ENCODE measurements at regions not wholly inside any gene's neighbourhood (a gene's known extent, or its start where the extent isn't known, plus 50 kb on each side); places are given as distances from the start of the nearest gene placed in this dataset.
A peak's percentile ranks its signal among the peaks of the same experiment; 100 is the strongest.

DNA sequence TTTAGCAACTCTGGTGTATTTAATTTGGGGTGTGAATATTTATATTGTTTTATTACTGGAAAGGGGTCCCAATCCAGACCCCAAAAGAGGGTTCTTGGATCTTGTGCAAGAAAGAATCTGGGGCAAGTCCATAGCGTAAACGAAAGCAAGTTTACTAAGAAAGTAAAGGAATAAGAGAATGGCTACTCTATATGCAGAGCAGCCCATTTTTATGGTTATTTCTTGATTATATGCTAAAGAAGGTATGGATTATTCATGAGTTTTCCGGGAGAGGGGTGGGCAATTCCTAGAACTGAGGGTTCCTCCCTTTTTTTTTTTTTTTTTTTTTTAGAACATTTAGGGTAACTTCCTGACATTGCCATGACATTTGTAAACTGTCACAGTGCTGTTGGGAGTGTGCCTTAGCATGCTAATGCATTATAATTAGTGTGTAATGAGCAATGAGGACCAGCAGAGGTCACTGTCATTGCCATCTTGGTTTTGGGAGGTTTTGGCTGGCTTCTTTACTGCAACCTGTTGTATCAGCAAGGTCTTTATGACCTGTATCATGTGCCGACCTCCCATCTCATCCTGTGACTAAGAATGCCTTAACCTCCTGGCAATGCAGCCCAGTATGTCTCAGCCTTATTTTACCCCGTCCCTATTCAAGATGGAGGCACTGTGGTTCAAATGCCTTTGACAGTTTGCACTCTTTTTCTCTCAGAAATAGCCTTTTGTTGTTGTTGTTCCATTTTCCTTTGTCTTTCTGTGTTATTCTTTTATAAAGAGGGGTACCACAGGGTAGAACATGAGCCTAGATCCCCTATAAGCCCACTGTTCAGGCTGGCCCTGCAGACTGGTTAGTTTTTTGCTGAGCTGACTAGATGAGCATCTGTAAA, 75.5 kb upstream of the DCD start:
- TF ChIP-seq RAD21 (IDR thresholded peaks at IDR 0.05; ENCODE audit: low read depth) = peak; percentile 34; the same call in 1 of the 2 replicates
- no peak for TF ChIP-seq TEAD4 (IDR thresholded peaks at IDR 0.05)

DNA sequence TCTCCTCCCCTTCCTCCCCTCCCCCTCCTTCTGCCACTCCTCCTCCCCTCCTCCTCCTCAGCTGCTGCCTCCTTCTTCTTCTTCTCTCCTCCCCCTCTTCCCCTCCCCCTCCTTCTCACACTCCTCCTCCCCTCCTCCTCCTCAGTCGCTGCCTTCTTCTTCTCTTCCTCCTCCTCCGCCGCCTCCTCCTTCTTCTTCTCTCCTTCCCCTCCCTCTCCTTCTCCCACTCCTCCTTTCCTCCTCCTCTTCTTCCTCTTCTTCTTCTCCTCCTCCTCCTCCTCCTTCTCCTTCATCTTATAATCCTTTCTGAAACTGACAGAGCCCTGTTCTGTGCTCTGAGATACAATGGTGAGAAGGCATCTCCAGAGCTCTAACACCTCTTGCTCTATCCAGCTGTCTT, 73.1 kb upstream of the DCD start:
- TF ChIP-seq, protein P1, sequence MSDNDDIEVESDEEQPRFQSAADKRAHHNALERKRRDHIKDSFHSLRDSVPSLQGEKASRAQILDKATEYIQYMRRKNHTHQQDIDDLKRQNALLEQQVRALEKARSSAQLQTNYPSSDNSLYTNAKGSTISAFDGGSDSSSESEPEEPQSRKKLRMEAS (IDR thresholded peaks at IDR 0.05) = no peak
- TF ChIP-seq NFIC (IDR thresholded peaks at IDR 0.05) (no peak), CEBPB (IDR thresholded peaks at IDR 0.05) (no peak)

DNA sequence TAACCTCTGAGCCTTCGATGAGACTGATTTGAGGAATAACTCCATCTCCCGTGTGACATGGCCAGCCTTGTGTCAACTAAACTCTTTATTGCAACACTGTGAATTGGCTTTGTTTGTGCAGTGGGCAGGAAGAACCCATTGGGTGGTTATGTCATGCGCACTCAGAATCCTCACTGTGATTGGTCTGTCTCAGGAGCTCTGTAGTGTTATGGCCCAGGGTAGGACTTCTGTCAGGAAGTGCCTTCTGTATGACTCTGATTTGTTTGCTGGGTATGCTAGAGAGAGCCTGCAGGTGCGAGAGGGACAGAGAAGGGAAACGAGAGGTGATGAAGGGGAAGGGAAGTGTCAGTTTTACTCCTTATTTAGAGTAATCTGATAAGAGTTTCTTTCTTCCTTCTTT, 71.5 kb upstream of the DCD start:
- TF ChIP-seq TCF12 (IDR thresholded peaks at IDR 0.05; ENCODE audit: low read depth) = no peak

DNA sequence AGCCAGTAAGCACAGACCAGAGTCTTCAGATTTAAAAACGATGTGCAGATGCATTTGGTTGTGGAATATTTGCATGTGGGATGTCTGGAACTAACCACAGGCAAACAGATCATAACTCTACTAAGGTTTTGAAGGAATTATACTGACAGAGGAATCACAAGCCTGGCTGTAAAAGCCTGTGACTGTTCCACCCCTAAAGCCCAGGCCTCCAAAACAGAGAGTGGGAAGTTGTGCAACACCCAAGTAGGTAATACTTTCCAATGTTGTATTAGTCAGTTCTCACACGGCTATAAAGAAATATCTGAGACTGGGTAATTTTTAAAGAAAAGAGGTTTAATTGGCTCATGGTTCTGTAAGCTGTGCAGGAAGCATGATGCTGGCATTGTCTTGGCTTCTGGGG, 68.1 kb upstream of the DCD start:
- TF ChIP-seq CEBPB (IDR thresholded peaks at IDR 0.05) (0 out of 2 replicates have a peak, but pooled peaks have one; percentile 5), TEAD4 (IDR thresholded peaks at IDR 0.05) (no peak)

DNA sequence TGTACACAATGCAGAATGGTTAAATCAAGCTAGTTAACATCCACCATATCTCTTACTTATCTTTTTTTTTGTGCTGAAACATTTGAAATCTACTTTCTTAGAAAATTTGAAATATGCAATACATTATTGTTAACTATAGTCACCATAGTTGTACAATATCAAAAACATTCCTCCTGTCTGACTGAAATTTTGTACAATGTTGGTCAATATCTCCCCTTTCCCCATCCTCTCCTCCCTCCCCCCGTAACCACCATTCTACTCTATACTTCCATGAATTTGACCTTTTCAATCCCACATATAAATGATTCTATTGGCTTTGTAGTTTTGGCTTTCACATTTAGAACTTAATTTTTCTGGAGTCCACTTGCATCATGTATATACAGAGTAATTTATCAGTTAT, 63.5 kb upstream of the DCD start:
- no peak for TF ChIP-seq NFIC (IDR thresholded peaks at IDR 0.05)
- TF ChIP-seq EGR1 (IDR thresholded peaks at IDR 0.05) = no peak
- TF ChIP-seq, protein P2, sequence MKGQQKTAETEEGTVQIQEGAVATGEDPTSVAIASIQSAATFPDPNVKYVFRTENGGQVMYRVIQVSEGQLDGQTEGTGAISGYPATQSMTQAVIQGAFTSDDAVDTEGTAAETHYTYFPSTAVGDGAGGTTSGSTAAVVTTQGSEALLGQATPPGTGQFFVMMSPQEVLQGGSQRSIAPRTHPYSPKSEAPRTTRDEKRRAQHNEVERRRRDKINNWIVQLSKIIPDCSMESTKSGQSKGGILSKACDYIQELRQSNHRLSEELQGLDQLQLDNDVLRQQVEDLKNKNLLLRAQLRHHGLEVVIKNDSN (IDR thresholded peaks at IDR 0.05) = no peak
- TF ChIP-seq YY1 (IDR thresholded peaks at IDR 0.05; ENCODE audit: low read depth) = no peak
- TF ChIP-seq TAF1 (IDR thresholded peaks at IDR 0.05; ENCODE audit: low read depth) = no peak
- no peak for TF ChIP-seq CEBPB (IDR thresholded peaks at IDR 0.05)
- no peak for TF ChIP-seq FOXM1 (IDR thresholded peaks at IDR 0.05; ENCODE audit: borderline replicate concordance, low read depth)
- no peak for TF ChIP-seq TCF12 (IDR thresholded peaks at IDR 0.05; ENCODE audit: low read depth)
- TF ChIP-seq, protein P3, sequence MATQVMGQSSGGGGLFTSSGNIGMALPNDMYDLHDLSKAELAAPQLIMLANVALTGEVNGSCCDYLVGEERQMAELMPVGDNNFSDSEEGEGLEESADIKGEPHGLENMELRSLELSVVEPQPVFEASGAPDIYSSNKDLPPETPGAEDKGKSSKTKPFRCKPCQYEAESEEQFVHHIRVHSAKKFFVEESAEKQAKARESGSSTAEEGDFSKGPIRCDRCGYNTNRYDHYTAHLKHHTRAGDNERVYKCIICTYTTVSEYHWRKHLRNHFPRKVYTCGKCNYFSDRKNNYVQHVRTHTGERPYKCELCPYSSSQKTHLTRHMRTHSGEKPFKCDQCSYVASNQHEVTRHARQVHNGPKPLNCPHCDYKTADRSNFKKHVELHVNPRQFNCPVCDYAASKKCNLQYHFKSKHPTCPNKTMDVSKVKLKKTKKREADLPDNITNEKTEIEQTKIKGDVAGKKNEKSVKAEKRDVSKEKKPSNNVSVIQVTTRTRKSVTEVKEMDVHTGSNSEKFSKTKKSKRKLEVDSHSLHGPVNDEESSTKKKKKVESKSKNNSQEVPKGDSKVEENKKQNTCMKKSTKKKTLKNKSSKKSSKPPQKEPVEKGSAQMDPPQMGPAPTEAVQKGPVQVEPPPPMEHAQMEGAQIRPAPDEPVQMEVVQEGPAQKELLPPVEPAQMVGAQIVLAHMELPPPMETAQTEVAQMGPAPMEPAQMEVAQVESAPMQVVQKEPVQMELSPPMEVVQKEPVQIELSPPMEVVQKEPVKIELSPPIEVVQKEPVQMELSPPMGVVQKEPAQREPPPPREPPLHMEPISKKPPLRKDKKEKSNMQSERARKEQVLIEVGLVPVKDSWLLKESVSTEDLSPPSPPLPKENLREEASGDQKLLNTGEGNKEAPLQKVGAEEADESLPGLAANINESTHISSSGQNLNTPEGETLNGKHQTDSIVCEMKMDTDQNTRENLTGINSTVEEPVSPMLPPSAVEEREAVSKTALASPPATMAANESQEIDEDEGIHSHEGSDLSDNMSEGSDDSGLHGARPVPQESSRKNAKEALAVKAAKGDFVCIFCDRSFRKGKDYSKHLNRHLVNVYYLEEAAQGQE (IDR thresholded peaks at IDR 0.05; ENCODE audit: low read depth) = no peak
- TF ChIP-seq TEAD4 (IDR thresholded peaks at IDR 0.05) = no peak
- no peak for TF ChIP-seq CREB1 (IDR thresholded peaks at IDR 0.05; ENCODE audit: low read depth)
- TF ChIP-seq ZBTB7A (IDR thresholded peaks at IDR 0.05; ENCODE audit: low read depth) = no peak
- no peak for TF ChIP-seq RAD21 (IDR thresholded peaks at IDR 0.05; ENCODE audit: low read depth)
- no peak for TF ChIP-seq EP300 (IDR thresholded peaks at IDR 0.05; ENCODE audit: borderline replicate concordance)
- TF ChIP-seq, protein P1 (IDR thresholded peaks at IDR 0.05) = no peak

DNA sequence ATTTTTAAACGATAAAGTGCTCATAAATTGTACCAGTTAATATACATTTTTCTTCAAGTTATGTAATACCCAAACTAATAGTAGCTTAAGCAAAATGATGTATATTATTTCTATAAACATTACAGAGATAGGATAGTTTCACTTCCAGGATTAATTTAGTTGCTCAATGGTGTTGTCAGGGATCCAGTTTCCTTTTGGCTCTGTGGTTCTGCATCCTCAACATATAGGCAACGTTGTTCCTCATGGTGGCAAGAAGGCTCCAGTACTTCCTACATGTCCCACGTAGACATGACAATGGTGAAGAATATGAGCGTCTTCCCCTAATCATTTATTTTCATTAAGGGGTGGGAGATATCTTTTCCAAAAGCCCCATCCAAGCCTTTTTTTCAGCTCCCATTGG, 60.7 kb upstream of the DCD start:
- TF ChIP-seq EP300 (IDR thresholded peaks at IDR 0.05; ENCODE audit: borderline replicate concordance) (no peak), CREB1 (IDR thresholded peaks at IDR 0.05; ENCODE audit: low read depth) (no peak), CEBPB (IDR thresholded peaks at IDR 0.05) (no peak)

DNA sequence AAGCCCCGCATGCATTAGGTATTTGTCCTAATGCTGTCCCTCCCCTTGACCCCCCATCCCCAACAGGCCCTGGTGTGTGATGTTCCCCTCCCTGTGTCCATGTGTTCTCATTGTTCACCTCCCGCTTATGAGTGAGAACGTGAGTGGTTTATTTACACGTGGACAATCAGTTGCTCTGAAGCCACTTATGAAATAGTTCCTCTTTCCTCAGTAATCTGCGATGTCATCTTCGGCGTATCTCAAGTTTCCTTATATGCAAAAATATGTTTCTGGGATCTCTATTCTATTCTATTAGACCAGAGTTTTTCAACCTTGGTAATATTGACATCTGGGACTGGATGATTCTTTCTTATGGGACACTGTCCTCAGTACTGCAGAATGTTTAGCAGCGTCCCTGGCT, 56.0 kb upstream of the DCD start:
- TF ChIP-seq CREB1 (IDR thresholded peaks at IDR 0.05; ENCODE audit: low read depth) = no peak
- no peak for TF ChIP-seq TCF12 (IDR thresholded peaks at IDR 0.05; ENCODE audit: low read depth)
- TF ChIP-seq EP300 (IDR thresholded peaks at IDR 0.05; ENCODE audit: borderline replicate concordance) = no peak
- no peak for TF ChIP-seq TEAD4 (IDR thresholded peaks at IDR 0.05)
- no peak for TF ChIP-seq TAF1 (IDR thresholded peaks at IDR 0.05; ENCODE audit: low read depth)
- TF ChIP-seq YY1 (IDR thresholded peaks at IDR 0.05; ENCODE audit: low read depth) = no peak
- no peak for TF ChIP-seq RAD21 (IDR thresholded peaks at IDR 0.05; ENCODE audit: low read depth)
- no peak for TF ChIP-seq ZBTB7A (IDR thresholded peaks at IDR 0.05; ENCODE audit: low read depth)
- TF ChIP-seq NFIC (IDR thresholded peaks at IDR 0.05) = no peak
- no peak for TF ChIP-seq CEBPB (IDR thresholded peaks at IDR 0.05)

DNA sequence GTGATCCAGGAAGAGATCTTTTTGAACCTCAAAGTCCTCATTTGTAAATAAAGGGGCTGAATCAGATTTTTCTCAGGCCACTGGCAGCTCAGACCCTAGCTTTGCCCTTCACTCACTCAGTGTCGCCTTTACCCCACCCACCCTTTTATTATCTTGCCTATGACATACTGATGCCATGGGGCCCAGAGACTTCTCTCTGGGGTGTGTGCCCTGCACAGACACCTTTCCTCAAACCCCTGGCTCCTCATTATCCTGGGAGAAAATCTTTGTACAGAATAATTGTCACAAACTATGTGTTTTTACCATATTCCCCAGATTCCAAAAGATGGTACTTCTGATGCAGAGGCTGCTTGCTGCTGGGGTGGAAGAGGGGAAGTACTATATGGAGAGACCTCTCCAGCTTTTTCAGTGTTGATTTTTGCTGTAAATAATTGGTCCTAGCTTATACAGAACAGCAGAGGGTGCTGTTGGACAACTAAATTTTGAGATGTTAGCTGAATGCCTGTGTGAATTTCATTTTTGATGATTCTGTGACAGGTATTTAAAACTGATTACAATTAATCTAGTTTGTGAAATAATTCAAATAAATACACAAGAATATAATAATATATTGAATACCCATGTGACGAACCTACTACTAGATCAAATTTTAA, 53.9 kb upstream of the DCD start:
- TF ChIP-seq RAD21 (IDR thresholded peaks at IDR 0.05; ENCODE audit: low read depth) (peak; percentile 70), TAF1 (IDR thresholded peaks at IDR 0.05; ENCODE audit: low read depth) (no peak)
- TF ChIP-seq, protein P2 (IDR thresholded peaks at IDR 0.05) = no peak
- TF ChIP-seq, protein P1 (IDR thresholded peaks at IDR 0.05) = no peak

Measured in Ishikawa (cell line).